WI38 (cell line): ENCODE measurements at regions not wholly inside any gene's neighbourhood (a gene's known extent, or its start where the extent isn't known, plus 50 kb on each side); places are given as distances from the start of the nearest gene placed in this dataset.

Source experiments
- H3K4me3 ChIP-seq: 2 replicates; pipeline ENCODE4 v1.5.1; 2011; ENCODE audit warnings: low read depth, mild to moderate bottlenecking, control low read depth, low read length
- CTCF ChIP-seq: IDR thresholded peaks from 2 replicates; pipeline ENCODE4 v1.5.1; 2012; ENCODE audit warnings: low read depth, mild to moderate bottlenecking, control low read depth, low read length

- no peak overlapping the region for H3K4me3 ChIP-seq
- TF ChIP-seq CTCF: no peak
Observed at GRCh38 chr7:72481934-72482333, 69.8 kb upstream of the CALN1 start.

GRCh38 chr7:72476608-72477305 is 64.6 kb upstream of the CALN1 start:
- no peak overlapping the region for H3K4me3 ChIP-seq
- TF ChIP-seq CTCF: no peak

DNA sequence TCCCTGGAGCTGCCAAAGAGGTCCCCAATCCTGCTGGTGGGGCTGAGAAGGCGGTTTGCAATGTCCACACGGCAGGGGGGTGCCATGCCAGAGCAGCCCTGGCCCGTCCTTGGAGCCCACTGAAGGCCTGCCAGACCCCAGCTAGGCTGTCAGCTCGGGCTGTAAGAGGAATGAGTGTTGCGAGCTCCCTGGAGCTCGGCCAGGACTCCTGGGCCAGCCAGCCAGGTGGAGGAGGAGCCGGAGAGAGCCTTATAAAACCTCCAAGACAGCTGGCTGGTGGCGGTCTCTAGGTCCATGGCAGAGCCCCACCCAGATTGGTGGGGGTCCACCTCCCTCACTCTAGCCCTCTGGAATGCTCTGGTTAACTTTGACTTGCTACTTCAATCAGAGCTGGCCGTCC is 55.1 kb upstream of the CALN1 start:
- TF ChIP-seq CTCF: no peak
- H3K4me3 ChIP-seq: no peak overlapping the region

DNA sequence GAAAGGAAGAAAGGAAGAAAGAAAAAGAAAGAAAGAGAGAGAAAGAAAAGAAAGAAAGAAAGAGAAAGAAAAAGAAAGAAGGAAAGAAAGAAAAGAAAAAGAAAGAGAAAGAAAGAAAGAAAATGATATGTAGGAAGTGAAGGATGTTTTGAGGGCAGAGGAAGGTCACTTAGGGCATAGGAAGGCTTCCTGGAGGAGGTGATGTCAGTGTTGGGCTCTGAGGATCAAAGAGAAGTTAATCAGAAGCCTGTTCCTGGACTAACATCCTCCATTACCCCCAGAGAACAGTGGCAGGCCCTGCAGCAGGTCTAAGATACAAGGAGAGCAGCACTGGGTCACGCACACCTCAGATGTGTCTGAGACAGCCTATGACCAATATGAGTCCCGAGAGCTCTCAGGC is 54.7 kb upstream of the CALN1 start:
- H3K4me3 ChIP-seq: no peak overlapping the region
- TF ChIP-seq CTCF: no peak

GRCh38 chr7:72465521-72465920 is 53.4 kb upstream of the CALN1 start:
- no peak overlapping the region for H3K4me3 ChIP-seq
- TF ChIP-seq CTCF: no peak

GRCh38 chr7:72462311-72462710 is 50.2 kb upstream of the CALN1 start:
- H3K4me3 ChIP-seq: no peak overlapping the region
- TF ChIP-seq CTCF: no peak
